Lower leg skin (tissue), 3 donors: ENCODE measurements at regions not wholly inside any gene's neighbourhood (a gene's known extent, or its start where the extent isn't known, plus 50 kb on each side); places are given as distances from the start of the nearest gene placed in this dataset.

ENCODE experiments used
- POLR2A ChIP-seq, 2 donors: fragments of 450-650 bp; IDR thresholded peaks; one replicate each; pipeline ENCODE4 v1.6.1; 2016 to 2017; ENCODE audit warnings: antibody characterized with exemption in 2 of 2, mild to moderate bottlenecking in 1 of 2, moderate library complexity in 1 of 2
- TF ChIP-seq, protein P1 (sequence below), 3 donors: fragments of 450-650 bp; IDR thresholded peaks; one replicate each; pipeline ENCODE4 v1.5.1; 2016; ENCODE audit warnings: antibody characterized with exemption in 3 of 3, mild to moderate bottlenecking in 3 of 3, moderate library complexity in 2 of 3

DNA sequence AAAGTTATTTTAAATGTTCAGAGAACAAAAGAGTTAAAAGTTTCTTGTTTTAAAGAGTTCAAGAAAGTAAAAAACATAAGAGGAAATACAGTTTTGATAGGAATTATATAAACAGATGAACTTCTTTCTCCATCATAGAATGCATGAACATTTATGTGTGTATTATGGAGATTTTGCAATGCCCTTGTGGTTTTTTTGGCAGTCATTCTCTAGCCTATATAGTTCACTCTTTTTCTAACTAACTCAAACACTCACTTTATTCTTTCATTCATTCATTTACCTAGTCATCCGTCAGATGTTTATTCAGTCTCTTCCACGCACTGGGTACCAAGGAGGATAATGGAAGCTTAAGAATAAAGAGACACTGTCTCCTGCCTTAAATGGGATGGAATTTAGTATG, 195.9 kb upstream of the VLDLR start:
- TF ChIP-seq, protein P1, sequence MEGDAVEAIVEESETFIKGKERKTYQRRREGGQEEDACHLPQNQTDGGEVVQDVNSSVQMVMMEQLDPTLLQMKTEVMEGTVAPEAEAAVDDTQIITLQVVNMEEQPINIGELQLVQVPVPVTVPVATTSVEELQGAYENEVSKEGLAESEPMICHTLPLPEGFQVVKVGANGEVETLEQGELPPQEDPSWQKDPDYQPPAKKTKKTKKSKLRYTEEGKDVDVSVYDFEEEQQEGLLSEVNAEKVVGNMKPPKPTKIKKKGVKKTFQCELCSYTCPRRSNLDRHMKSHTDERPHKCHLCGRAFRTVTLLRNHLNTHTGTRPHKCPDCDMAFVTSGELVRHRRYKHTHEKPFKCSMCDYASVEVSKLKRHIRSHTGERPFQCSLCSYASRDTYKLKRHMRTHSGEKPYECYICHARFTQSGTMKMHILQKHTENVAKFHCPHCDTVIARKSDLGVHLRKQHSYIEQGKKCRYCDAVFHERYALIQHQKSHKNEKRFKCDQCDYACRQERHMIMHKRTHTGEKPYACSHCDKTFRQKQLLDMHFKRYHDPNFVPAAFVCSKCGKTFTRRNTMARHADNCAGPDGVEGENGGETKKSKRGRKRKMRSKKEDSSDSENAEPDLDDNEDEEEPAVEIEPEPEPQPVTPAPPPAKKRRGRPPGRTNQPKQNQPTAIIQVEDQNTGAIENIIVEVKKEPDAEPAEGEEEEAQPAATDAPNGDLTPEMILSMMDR (IDR thresholded peaks at IDR 0.05), result no peak
- TF ChIP-seq POLR2A (IDR thresholded peaks at IDR 0.05), result no peak
